Stimulated activated naive CD4-positive, alpha-beta T cell treated with Interleukin-2 at 50 U/mL for 16 hours (primary cell): ENCODE measurements at regions not wholly inside any gene's neighbourhood (a gene's known extent, or its start where the extent isn't known, plus 50 kb on each side); places are given as distances from the start of the nearest gene placed in this dataset.

Source experiments
- DNase-seq: peaks from one replicate; lab custom pipeline; 2025; lab: John Stamatoyannopoulos, UW

DNA sequence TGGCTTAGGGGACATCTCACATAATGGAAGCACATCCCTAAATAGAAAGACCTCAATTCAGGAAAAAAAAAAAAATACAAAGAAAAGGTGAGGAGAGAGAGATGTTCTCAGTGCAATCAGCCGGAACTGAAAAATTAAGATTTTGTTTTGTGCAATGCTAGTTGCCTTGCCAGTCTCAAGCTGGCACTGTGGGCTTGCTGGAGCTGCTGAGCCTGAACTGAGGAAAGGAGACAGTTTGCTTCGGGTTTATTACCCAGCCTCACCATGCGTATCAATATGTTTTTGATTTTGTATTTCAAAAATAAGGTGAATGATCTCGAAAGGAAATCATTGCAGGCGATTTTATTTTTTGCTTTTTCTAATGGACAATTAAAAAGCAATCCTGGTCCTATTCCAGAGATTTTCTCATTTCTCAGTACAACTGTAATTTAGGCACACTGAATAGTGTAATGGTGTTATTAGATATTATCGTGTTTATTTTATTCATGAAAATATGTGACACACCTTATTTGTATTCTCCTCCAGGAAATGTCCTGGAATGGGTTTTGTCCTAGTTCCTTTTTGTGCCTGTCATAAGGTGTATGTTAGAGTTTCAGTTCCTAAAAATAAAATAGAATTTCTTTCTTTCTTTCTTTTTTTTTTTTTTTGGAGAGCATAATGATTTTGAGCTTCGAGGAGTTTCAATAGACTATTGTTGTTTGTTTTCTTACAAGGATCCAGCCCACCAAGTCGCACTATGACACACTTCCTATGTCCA is 72.8 kb upstream of the ZEB2 start:
- no peak for DNase-seq

DNA sequence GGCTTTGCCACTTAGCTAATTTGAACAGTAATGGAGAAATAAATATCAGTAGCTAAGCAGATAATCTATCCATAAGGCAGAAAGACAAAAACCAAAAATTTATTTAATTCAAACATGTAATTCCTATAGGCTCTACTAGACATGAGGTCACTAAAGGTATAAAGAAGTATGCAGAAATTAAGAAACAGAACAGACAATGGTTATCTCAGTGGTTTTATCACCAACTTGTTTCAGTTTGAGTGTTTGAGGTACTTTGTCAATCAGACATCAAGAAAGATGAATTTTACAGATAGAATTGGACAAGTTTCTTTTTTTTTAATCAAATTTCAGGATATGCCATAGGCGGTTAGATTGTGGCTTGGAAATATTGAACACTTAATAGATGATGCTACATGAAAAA is 67.4 kb upstream of the ZEB2 start:
- no peak for DNase-seq

DNA sequence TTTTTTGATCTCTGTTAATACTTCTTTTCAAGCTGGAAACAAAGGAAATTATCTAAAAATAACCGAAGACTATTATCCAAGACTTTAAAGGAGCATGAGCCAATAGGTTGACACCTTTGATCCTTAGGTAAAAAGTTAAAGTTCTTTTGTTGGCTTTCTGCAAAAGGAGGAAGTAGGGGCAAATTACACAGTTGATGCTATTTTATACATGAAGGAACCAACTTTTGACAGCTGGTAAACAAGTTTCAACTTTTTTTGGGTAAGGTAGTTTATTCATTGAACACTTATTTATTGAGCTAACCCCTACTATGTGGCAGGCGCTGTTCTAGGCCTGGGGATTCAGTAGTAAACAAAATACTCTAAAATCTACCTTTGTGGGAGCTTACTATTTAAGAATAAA is 66.6 kb upstream of the ZEB2 start:
- DNase-seq = no peak

DNA sequence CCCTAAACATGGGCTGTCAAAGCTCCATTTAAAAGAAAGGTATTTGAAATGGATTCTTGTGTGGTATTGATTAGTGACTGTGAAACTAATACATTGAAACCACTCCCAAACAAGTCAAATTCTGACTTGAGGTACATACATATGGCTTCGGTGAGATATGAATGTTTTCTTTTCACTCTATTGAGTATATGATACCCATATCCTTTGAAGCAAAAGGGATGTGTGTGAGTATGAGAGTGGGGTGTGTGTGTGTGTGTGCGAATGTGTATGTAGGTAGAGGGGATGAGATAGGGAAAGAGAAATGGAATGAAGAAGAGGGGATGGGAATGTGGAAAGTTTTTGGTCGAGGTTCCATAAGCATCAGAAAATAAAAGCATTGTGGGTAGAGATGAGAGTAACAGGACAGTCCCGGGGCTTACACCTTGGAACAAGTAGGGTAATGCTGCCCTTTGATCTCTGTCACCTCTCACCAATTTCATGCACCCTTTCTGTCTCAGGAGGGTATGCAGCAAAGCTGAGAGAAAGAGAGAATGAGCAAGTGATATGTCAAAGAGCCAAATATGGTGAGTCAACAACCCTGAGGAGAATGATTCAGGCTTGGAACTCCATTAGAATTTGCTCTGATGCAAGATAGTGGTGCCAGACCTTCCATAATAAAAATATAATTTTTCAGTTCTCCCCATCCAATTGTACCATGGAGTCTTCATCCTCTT is 64.0 kb upstream of the ZEB2 start:
- no peak for DNase-seq

DNA sequence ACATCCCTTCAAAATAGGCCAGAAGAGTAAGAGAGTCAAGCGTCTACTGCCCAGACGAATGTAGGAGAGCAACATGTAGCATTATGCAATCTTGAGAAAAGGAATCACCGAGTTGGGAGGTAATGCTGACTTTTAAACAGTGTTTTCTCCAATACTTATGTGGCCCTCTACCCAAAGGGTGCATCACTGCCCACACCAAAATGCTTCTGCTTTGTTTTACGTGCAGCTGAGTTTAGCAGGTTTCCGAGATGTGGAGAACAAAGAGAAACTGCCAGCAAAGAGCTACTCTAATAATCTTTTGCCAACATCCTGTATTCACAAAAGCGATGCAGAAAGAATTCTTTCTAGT is 63.4 kb upstream of the ZEB2 start:
- no peak for DNase-seq

DNA sequence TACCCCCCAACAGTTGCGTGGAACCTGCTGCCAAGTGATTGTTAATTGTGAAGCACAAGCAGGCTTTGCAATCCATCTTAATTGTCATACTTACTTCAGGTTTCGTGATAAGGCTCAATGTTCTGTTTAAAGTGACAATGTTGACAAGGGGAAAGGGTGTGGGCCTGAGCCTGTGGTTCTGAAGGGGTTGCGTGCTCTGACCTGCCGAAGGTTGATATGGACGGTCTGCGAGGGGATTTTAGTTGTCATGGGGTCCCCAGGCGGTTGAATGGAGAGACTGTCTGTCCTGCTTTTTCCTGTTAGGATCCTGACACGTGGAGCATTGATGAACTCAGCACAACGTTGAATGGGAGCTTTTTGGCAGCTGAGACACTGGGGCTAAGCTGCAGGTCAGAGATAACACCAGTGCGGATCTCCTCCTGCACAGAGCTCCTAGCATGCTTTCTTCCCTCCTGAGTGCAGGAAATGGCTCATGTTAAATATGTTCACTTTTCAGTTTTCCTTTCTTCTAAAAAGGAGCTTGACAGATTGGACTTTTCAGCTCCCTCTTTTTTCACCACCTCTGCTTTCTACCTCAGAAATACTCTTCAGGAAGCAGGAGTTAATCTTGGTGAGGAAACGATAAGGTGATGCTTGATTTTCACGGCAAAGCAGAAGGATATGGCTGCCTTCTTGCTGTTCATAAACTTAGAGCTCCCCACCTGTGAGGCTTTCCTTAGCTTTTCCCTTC is 62.9 kb upstream of the ZEB2 start:
- DNase-seq = no peak

DNA sequence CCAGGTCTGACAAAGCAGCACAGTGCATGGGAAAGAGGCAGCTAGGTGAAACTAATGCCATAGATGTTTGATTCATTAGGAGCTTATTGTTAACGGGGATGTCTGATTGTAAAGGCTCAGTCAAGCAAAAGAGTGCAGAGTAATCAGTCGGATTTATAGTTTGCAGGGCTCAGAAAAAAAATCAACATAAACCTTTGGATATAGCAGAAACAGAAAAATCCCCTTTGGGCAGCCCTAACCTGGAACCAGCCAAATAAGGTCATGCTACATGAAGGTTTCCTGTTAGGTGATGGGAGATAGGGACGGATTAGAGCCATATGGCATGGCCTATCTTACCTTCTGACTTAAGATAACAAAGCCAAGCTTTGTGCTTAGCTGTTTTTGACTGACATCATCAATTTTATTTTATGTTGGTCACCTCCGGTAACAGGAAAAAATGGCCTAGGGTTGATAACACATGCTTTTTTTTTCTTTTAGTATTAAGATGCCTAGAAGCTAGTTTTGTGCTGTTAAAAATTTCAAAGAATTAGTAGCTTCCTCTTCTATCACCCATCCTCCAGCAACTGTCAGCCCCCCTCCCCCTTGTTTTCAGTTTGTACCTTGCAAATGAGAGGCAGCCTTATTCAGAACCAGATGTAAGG is 60.7 kb upstream of the ZEB2 start:
- DNase-seq = no peak

DNA sequence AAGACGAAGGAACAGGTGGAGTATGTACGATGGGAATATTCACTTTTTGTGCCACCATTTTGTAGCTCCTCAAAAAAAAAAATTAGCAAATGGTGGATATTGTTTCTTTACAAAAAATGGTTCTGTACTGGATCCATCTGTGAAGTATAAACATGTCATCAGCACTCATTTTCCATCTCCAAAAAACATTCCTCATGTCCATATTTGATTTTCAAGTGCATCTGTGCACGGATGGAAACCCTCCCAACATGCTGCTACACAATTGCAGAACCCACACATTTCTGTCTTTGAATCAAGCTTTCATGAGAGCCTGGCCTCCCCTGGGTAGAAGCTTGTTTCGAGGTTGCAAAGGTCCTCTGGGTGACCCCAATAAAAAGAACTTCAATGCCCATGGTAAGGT is 59.6 kb upstream of the ZEB2 start:
- DNase-seq = no peak

DNA sequence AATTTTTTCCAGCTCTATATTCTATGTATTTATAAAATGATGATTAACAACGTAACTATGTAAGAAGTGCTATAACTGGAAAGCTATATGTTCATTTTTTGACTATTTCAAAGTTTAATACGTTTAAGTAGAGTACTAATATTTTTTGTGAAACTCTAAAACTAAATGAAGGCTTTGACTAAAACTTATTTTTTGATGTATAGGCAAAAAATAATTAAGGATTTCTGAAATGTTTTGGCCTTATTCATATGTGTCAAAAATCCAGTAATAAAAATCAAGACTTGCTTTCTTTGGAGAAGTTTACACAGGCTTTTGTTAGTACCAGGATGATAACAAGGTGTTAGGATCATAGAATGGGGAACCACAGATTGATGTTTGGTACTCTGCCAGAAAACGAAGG is 58.2 kb upstream of the ZEB2 start:
- DNase-seq = no peak

DNA sequence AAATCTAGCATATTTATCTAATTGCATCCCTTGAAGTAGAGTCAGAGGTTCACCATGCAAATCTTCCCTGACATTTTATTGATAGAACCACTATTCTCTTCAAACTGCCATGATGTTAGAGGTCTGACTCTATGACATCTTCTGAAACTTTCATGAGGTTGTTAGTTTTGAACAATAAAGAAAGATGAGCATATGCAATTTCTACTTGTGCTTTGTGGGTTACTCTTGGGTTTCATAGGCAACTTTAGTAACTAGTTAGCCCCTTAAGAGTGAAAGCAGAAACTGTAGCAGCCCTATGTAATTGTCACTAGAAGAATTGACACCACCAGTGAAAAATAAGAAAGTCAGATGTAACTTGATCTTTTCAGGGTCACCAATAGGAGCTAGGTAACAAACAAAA is 53.1 kb upstream of the ZEB2 start:
- no peak for DNase-seq

DNA sequence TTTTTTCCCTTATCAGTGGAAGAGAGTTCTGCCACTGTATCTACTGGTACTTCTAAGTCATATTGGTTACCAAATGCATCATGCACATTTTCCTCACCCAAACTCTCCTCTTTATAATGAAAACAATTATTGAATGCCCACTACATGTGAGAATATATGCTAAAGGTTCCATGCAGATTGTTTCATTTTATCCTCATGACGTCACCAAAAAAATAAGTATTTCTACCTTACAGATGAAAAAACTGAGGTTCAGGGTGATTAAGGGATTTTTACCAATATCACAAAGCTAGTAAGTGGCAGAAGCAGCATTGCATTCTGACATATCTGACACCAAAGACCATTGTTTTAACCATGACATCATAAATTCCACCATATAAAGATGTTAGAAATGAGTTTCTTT is 51.9 kb upstream of the ZEB2 start:
- DNase-seq = no peak

DNA sequence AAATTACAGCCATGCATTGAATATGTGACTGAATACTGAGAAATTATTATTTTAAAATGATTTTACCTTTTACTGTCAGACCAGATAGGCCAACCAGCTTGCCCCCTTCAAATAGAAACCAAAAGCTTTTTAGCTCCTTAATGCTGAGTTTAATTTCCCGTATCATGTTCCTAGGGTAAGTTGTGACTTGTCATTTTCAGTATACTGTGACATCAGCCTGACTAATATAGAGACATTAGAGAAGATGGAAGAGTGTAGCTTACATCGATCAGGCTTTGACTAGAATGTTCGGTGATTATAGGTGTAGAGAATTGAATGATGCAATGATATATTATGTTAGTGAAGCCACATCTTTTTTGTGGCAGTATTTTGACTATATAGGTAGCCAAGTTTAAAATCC is 50.6 kb upstream of the ZEB2 start:
- DNase-seq = no peak
